ENCODE measurements at regions not wholly inside any gene's neighbourhood (a gene's known extent, or its start where the extent isn't known, plus 50 kb on each side); places are given as distances from the start of the nearest gene placed in this dataset.

DNA sequence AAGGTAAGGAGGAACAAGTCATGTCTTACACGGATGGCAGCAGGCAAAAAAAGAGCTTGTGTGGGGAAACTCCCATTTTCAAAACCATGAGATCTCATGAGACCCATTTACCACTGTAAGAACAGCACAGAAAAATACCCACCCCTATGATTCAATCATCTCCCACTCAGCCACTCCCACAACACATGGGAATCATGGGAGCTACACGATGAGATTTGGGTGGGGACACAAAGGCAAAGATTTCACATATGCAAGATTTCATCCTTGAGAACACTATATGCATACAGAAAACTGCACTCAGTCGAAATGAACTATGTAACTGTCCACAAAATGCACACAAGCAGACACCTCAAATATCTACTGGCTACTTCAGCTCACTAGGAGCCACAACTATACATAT lies 480.6 kb upstream of the BTBD3 start:
- TF ChIP-seq POLR2A (IDR thresholded peaks at IDR 0.05; ENCODE audit: borderline replicate concordance, extremely low read depth, insufficient read depth, insufficient read length): no peak
- TF ChIP-seq, protein P1, sequence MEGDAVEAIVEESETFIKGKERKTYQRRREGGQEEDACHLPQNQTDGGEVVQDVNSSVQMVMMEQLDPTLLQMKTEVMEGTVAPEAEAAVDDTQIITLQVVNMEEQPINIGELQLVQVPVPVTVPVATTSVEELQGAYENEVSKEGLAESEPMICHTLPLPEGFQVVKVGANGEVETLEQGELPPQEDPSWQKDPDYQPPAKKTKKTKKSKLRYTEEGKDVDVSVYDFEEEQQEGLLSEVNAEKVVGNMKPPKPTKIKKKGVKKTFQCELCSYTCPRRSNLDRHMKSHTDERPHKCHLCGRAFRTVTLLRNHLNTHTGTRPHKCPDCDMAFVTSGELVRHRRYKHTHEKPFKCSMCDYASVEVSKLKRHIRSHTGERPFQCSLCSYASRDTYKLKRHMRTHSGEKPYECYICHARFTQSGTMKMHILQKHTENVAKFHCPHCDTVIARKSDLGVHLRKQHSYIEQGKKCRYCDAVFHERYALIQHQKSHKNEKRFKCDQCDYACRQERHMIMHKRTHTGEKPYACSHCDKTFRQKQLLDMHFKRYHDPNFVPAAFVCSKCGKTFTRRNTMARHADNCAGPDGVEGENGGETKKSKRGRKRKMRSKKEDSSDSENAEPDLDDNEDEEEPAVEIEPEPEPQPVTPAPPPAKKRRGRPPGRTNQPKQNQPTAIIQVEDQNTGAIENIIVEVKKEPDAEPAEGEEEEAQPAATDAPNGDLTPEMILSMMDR (IDR thresholded peaks at IDR 0.05 in 2 of 3, conservative IDR thresholded peaks at IDR 0.05 in 1 of 3; ENCODE audit: borderline replicate concordance in 1 of 3, insufficient read depth in 1 of 3, low read depth in 2 of 3, low read length in 2 of 3): no peak
